Gastrocnemius medialis (tissue), 4 donors: ENCODE measurements at regions not wholly inside any gene's neighbourhood (a gene's known extent, or its start where the extent isn't known, plus 50 kb on each side); places are given as distances from the start of the nearest gene placed in this dataset.

Source experiments
- CTCF ChIP-seq, 5 experiments: fragments of 450-650 bp in 3 of 5; fragments of 200-600 bp in 2 of 5; sonication (generic) in 2 of 5; IDR thresholded peaks in 4 of 5; conservative IDR thresholded peaks in 1 of 5; 1 replicate in 4 of 5; 2 replicates in 1 of 5; pipeline ENCODE4 v1.5.1; 2016 to 2019; ENCODE audit warnings: antibody characterized with exemption in 5 of 5, mild to moderate bottlenecking in 3 of 5, moderate library complexity in 3 of 5
- POLR2A ChIP-seq, 2 donors: fragments of 450-650 bp; IDR thresholded peaks; one replicate each; pipeline ENCODE4 v1.6.1; 2017; ENCODE audit warnings: antibody characterized with exemption in 2 of 2, mild to moderate bottlenecking in 2 of 2, moderate library complexity in 2 of 2

- TF ChIP-seq CTCF (IDR thresholded peaks at IDR 0.05 in 4 of 5, conservative IDR thresholded peaks at IDR 0.05 in 1 of 5) (no peak), POLR2A (IDR thresholded peaks at IDR 0.05) (no peak)
These were observed 739.7 kb downstream of the BRD1 start for GRCh38 chr22:49087716-49088601.
